Gastroesophageal sphincter (tissue), 4 donors: ENCODE measurements at regions not wholly inside any gene's neighbourhood (a gene's known extent, or its start where the extent isn't known, plus 50 kb on each side); places are given as distances from the start of the nearest gene placed in this dataset.

Experiments used
- ATAC-seq: fragments of 150-250 bp; one replicate; pipeline ENCODE4 v1.9.1; 2016; ENCODE audit warnings: mild to moderate bottlenecking, moderate library complexity
- H3K27ac ChIP-seq, 4 donors: fragments of 200-600 bp; sonication (generic) in 3 of 4; 1 replicate in 3 of 4; 2 replicates in 1 of 4; pipeline ENCODE4 v1.5.1; 2016 to 2019
- H3K27me3 ChIP-seq: fragments of 200-600 bp; sonication (generic); one replicate; pipeline ENCODE4 v1.5.1; 2019
- H3K36me3 ChIP-seq, 2 donors: fragments of 200-600 bp; sonication (generic); one replicate each; pipeline ENCODE4 v1.5.1; 2019; ENCODE audit warnings: control low read depth in 1 of 2
- H3K4me1 ChIP-seq, 3 donors: fragments of 200-600 bp; sonication (generic); 1 replicate in 2 of 3; 2 replicates in 1 of 3; pipeline ENCODE4 v1.5.1; 2016 to 2019; ENCODE audit warnings: control low read depth in 2 of 3
- H3K4me3 ChIP-seq, 2 donors: fragments of 200-600 bp; sonication (generic); one replicate each; pipeline ENCODE4 v1.5.1; 2019; ENCODE audit warnings: mild to moderate bottlenecking in 1 of 2, moderate library complexity in 1 of 2
- H3K9me3 ChIP-seq, 3 donors: fragments of 200-600 bp; sonication (generic); one replicate each; pipeline ENCODE4 v1.5.1; 2017 to 2019; ENCODE audit warnings: control low read depth in 2 of 3
- CTCF ChIP-seq, 4 experiments: fragments of 200-600 bp in 2 of 4; fragments of 450-650 bp in 2 of 4; sonication (generic) in 1 of 4; IDR thresholded peaks; one replicate each; pipeline ENCODE4 v1.5.1; 2017 to 2019; ENCODE audit warnings: antibody characterized with exemption in 4 of 4, mild to moderate bottlenecking in 2 of 4, moderate library complexity in 2 of 4
- EP300 ChIP-seq: sonication (generic); formaldehyde crosslinking; IDR thresholded peaks from one replicate; pipeline ENCODE4 v1.6.1; 2017; ENCODE audit warnings: antibody characterized with exemption, mild to moderate bottlenecking
- POLR2A ChIP-seq, 2 donors: fragments of 450-650 bp; IDR thresholded peaks; one replicate each; pipeline ENCODE4 v1.6.1; 2017; ENCODE audit warnings: antibody characterized with exemption in 2 of 2, mild to moderate bottlenecking in 2 of 2, moderate library complexity in 1 of 2
- POLR2AphosphoS5 ChIP-seq: sonication (generic); formaldehyde crosslinking; IDR thresholded peaks from one replicate; pipeline ENCODE4 v1.6.1; 2017; ENCODE audit warnings: antibody characterized with exemption
- WGBS, 2 donors: methylation state at CpG; one replicate each; pipeline ENCODE4 v1.1.5; 2018; ENCODE audit warnings: low coverage in 1 of 2; 5-methylcytosine and 5-hydroxymethylcytosine counted together

GRCh38 chr5:129821477-129822131, 73.7 kb downstream of the MINAR2 start:
- no peak overlapping the region for H3K4me3 ChIP-seq
- H3K36me3 ChIP-seq = no peaks in the 10 kb centered on the region
- H3K9me3 ChIP-seq = no peaks in the 10 kb centered on the region
- no peak for ATAC-seq
- WGBS, 2 donors = 75 to 95% methylated on average over 2 of the region's 2 CpGs
- no peaks in the 10 kb centered on the region for H3K27me3 ChIP-seq
- no peak for TF ChIP-seq EP300
- no peak for TF ChIP-seq POLR2A (IDR thresholded peaks at IDR 0.05)
- TF ChIP-seq POLR2AphosphoS5 = no peak
- TF ChIP-seq CTCF (IDR thresholded peaks at IDR 0.05) = no peak
- H3K27ac ChIP-seq = no peak overlapping the region
- no peaks in the 10 kb centered on the region for H3K4me1 ChIP-seq

- H3K36me3 ChIP-seq = no peaks in the 10 kb centered on the region
- no peaks in the 10 kb centered on the region for H3K4me1 ChIP-seq
- H3K9me3 ChIP-seq = no peaks in the 10 kb centered on the region
- no peak for ATAC-seq
- no peak overlapping the region for H3K27ac ChIP-seq
- H3K27me3 ChIP-seq = no peaks in the 10 kb centered on the region
- H3K4me3 ChIP-seq = no peak overlapping the region
- TF ChIP-seq POLR2AphosphoS5 = no peak
- no peak for TF ChIP-seq EP300
- 85 to 86% methylated on average over 2 of the region's 2 CpGs for WGBS, 2 donors
These were observed 74.0 kb upstream of the CHSY3 start for GRCh38 chr5:129830288-129830687.

GRCh38 chr5:129836321-129836720, 67.9 kb upstream of the CHSY3 start:
- H3K27ac ChIP-seq = no peak overlapping the region
- no peaks in the 10 kb centered on the region for H3K9me3 ChIP-seq
- H3K4me1 ChIP-seq = no peaks in the 10 kb centered on the region
- H3K36me3 ChIP-seq = no peaks in the 10 kb centered on the region
- H3K27me3 ChIP-seq = no peaks in the 10 kb centered on the region
- TF ChIP-seq EP300 (no peak), POLR2A (IDR thresholded peaks at IDR 0.05) (no peak), CTCF (IDR thresholded peaks at IDR 0.05) (no peak), POLR2AphosphoS5 (no peak)
- no peak overlapping the region for H3K4me3 ChIP-seq
- ATAC-seq = no peak
- 48 to 92% methylated on average over 2 of the region's 2 CpGs for WGBS, 2 donors

- TF ChIP-seq CTCF (IDR thresholded peaks at IDR 0.05) (no peak), POLR2A (IDR thresholded peaks at IDR 0.05) (no peak), POLR2AphosphoS5 (no peak), EP300 (no peak)
- H3K4me3 ChIP-seq = no peak overlapping the region
- H3K27me3 ChIP-seq = no peaks in the 10 kb centered on the region
- H3K9me3 ChIP-seq = no peaks in the 10 kb centered on the region
- no peak for ATAC-seq
- H3K27ac ChIP-seq = no peak overlapping the region
- H3K36me3 ChIP-seq = no peaks in the 10 kb centered on the region
- H3K4me1 ChIP-seq = no peaks in the 10 kb centered on the region
These were observed 59.5 kb upstream of the CHSY3 start for GRCh38 chr5:129844764-129845163.

- Histone ChIP-seq H3K9me3 (no peaks in the 10 kb centered on the region), H3K27me3 (no peaks in the 10 kb centered on the region), H3K36me3 (no peaks in the 10 kb centered on the region), H3K27ac (no peak overlapping the region), H3K4me1 (no peaks in the 10 kb centered on the region), H3K4me3 (no peak overlapping the region)
- WGBS, 2 donors = 9 to 22% methylated on average over 4 to 6 of the region's 6 CpGs
- ATAC-seq = peak; percentile 77
- TF ChIP-seq EP300 = no peak
- TF ChIP-seq CTCF (IDR thresholded peaks at IDR 0.05) = peak; percentile 51 to 86 (median 76)
These were observed 51.4 kb upstream of the CHSY3 start for GRCh38 chr5:129852747-129853352.
